ENCODE measurements at regions not wholly inside any gene's neighbourhood (a gene's known extent, or its start where the extent isn't known, plus 50 kb on each side); places are given as distances from the start of the nearest gene placed in this dataset.
A peak's percentile ranks its signal among the peaks of the same experiment; 100 is the strongest.

- no peak for TF ChIP-seq CTCF (IDR thresholded peaks at IDR 0.05; ENCODE audit: insufficient read depth, low read depth, low read length, missing control alignments)
- H3K4me3 ChIP-seq (ENCODE audit: low read length), result no peak overlapping the region
- peak; percentile 30 for DNase-seq (ENCODE audit: low read depth)
These were observed 1022.0 kb upstream of the TMEM132C start for GRCh38 chr12:127245009-127245408.

GRCh38 chr12:127245437-127245836 is 1021.5 kb upstream of the TMEM132C start:
- DNase-seq (ENCODE audit: low read depth), result peak; percentile 29
- TF ChIP-seq CTCF (IDR thresholded peaks at IDR 0.05; ENCODE audit: insufficient read depth, low read depth, low read length, missing control alignments), result no peak
- H3K4me3 ChIP-seq (ENCODE audit: low read length), result no peak overlapping the region

- no peak for DNase-seq (ENCODE audit: low read depth)
- no peak overlapping the region for H3K4me3 ChIP-seq (ENCODE audit: low read length)
- no peak for TF ChIP-seq CTCF (IDR thresholded peaks at IDR 0.05; ENCODE audit: insufficient read depth, low read depth, low read length, missing control alignments)
These were observed 1019.0 kb upstream of the TMEM132C start for GRCh38 chr12:127247937-127248336.

GRCh38 chr12:127249428-127249827 is 1017.5 kb upstream of the TMEM132C start:
- H3K4me3 ChIP-seq (ENCODE audit: low read length), result no peak overlapping the region
- no peak for TF ChIP-seq CTCF (IDR thresholded peaks at IDR 0.05; ENCODE audit: insufficient read depth, low read depth, low read length, missing control alignments)
- no peak for DNase-seq (ENCODE audit: low read depth)

GRCh38 chr12:127253797-127254327 is 1013.1 kb upstream of the TMEM132C start:
- no peak for TF ChIP-seq CTCF (IDR thresholded peaks at IDR 0.05; ENCODE audit: insufficient read depth, low read depth, low read length, missing control alignments)
- DNase-seq (ENCODE audit: low read depth), result no peak
- no peak overlapping the region for H3K4me3 ChIP-seq (ENCODE audit: low read length)

GRCh38 chr12:127254420-127254955 is 1012.5 kb upstream of the TMEM132C start:
- H3K4me3 ChIP-seq (ENCODE audit: low read length), result no peak overlapping the region
- no peak for DNase-seq (ENCODE audit: low read depth)
- no peak for TF ChIP-seq CTCF (IDR thresholded peaks at IDR 0.05; ENCODE audit: insufficient read depth, low read depth, low read length, missing control alignments)

- no peak overlapping the region for H3K4me3 ChIP-seq (ENCODE audit: low read length)
- TF ChIP-seq CTCF (IDR thresholded peaks at IDR 0.05; ENCODE audit: insufficient read depth, low read depth, low read length, missing control alignments), result no peak
- DNase-seq (ENCODE audit: low read depth), result peak; percentile 61
These were observed 1009.5 kb upstream of the TMEM132C start for GRCh38 chr12:127257366-127257935.

All from epithelial cell of esophagus (primary cell).